Fibroblast of villous mesenchyme (primary cell): ENCODE measurements at regions not wholly inside any gene's neighbourhood (a gene's known extent, or its start where the extent isn't known, plus 50 kb on each side); places are given as distances from the start of the nearest gene placed in this dataset.

Experiments
- DNase-seq: peaks from one replicate; pipeline ENCODE4 v3.0.0-alpha.2; 2010; ENCODE audit warnings: low read depth
- H3K4me3 ChIP-seq: 2 replicates; pipeline ENCODE4 v1.5.1; 2011; ENCODE audit warnings: low read depth, mild to moderate bottlenecking, low read length
- TF ChIP-seq, protein P1 (sequence below): IDR thresholded peaks from 2 replicates; pipeline ENCODE4 v1.5.1; 2012; ENCODE audit warnings: low read depth, mild to moderate bottlenecking, low read length; ENCODE audit not compliant: insufficient read depth

GRCh38 chr20:54295686-54296085 is 87.8 kb downstream of the PFDN4 start:
- H3K4me3 ChIP-seq: no peak overlapping the region
- no peak for DNase-seq
- TF ChIP-seq, protein P1, sequence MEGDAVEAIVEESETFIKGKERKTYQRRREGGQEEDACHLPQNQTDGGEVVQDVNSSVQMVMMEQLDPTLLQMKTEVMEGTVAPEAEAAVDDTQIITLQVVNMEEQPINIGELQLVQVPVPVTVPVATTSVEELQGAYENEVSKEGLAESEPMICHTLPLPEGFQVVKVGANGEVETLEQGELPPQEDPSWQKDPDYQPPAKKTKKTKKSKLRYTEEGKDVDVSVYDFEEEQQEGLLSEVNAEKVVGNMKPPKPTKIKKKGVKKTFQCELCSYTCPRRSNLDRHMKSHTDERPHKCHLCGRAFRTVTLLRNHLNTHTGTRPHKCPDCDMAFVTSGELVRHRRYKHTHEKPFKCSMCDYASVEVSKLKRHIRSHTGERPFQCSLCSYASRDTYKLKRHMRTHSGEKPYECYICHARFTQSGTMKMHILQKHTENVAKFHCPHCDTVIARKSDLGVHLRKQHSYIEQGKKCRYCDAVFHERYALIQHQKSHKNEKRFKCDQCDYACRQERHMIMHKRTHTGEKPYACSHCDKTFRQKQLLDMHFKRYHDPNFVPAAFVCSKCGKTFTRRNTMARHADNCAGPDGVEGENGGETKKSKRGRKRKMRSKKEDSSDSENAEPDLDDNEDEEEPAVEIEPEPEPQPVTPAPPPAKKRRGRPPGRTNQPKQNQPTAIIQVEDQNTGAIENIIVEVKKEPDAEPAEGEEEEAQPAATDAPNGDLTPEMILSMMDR: no peak

DNA sequence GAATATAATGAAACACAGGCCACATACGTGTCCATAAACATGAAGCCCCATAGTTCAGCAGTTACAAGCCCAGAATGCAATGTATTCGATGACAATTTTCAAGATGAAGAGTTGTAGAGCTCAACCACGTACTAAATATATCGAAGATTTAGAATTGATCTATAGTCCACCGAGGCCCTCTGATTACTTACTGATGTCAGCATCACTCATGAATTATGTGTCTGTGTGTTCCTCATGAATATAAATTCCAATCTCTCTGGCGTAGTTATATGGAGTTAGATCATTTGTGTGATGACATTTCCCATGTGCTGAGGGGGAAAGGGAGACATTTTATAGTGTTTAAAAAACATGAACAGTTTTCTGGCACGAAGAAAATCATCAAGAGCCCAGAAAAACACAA is 97.5 kb downstream of the PFDN4 start:
- no peak for DNase-seq
- H3K4me3 ChIP-seq: no peak overlapping the region
- TF ChIP-seq, protein P1: no peak

GRCh38 chr20:54306985-54307710 is 99.3 kb downstream of the PFDN4 start:
- H3K4me3 ChIP-seq: no peak overlapping the region
- TF ChIP-seq, protein P1: no peak
- DNase-seq: no peak

DNA sequence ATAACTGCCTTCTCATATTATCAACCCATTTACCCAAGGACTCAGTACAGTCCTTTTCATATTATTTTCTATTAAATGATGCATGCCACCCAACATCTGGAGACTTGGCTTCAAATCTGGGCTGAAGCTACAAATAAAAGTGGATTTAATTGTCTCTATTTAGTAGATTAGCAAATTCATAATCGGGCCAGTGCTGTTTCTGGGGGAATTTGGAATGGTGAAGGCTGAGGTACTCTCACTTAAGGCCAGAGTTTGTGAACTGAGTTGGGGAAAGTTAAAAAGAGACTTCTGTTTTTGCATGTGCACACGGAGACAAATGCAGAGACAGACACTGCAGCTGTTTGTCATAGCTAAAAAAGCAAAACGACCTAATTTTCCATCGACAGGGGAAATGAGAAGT is 100.9 kb downstream of the PFDN4 start:
- no peak overlapping the region for H3K4me3 ChIP-seq
- DNase-seq: no peak
- TF ChIP-seq, protein P1: no peak

DNA sequence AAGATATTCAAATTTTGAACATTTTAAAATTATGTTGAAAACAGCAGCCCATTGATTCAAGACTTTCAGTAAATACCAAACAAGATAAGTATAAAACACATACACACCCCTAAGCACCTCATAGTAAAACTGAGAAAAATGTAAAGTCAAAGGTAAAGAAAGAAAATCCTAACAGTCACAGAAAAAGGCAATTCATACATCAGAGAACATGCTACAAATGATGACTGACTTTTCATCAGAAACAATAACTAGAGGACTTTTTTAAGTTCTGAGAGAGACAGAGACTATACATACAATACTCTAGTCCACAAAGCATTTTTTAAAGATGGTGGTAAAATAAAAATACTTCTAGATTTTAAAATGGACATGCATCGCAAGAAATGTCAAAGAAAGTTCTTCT is 111.0 kb downstream of the PFDN4 start:
- H3K4me3 ChIP-seq: no peak overlapping the region
- TF ChIP-seq, protein P1: no peak
- no peak for DNase-seq

DNA sequence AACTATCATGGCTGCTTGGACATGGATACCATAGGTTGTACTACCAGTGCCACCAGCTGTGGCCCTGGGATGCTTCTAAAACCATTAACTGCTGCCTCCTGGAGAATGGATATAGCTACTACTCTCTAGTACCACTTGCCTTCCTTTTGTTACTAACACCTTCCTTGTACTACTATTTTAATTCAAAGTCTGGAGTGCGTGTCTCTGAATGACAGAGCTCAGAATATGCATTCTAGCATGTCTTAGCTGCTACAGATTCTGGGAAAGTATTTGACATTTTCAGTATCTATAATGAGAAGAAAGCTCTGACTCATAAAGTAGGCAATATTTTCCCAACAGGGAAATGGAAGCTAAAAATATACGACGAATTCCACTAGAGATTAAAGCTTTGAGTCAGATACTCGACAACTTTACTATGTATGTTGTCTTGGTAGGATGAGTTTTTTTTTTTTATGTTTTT is 112.3 kb downstream of the PFDN4 start:
- TF ChIP-seq, protein P1: no peak
- H3K4me3 ChIP-seq: no peak overlapping the region
- DNase-seq: no peak
